H1 (cell line): ENCODE measurements at regions not wholly inside any gene's neighbourhood (a gene's known extent, or its start where the extent isn't known, plus 50 kb on each side); places are given as distances from the start of the nearest gene placed in this dataset.

Experiments
- CTCF ChIA-PET: fragments of 300-600 bp; sonication (Branson Sonifier 250); formaldehyde crosslinking; loops from one replicate; lab custom pipeline; 2021; ENCODE audit not compliant: partially characterized antibody; lab: Charles Lee
- POLR2A ChIA-PET: fragments of 300-600 bp; sonication (Branson Sonifier 250); formaldehyde crosslinking; loops from one replicate; lab custom pipeline; 2021; ENCODE audit warnings: inconsistent platforms; ENCODE audit not compliant: partially characterized antibody; lab: Charles Lee
- DNase-seq, 2 experiments: peaks; one replicate each; pipeline versions ENCODE4 v3.0.0 to v3.0.0-alpha.2; 2010 to 2022; ENCODE audit warnings: low spot score in 2 of 2, low read depth in 1 of 2, mixed read lengths in 1 of 2
- FAIRE-seq: peaks from 2 replicates; lab custom pipeline; 2011; peaks lifted over from hg19 to GRCh38; lab: Jason Lieb, UNC
- H2AFZ ChIP-seq: 2 replicates; pipeline ENCODE4 v1.8.1; 2012; ENCODE audit warnings: low read length, inconsistent platforms
- H2AK5ac ChIP-seq: 2 replicates; pipeline ENCODE4 v1.6.1; 2013; ENCODE audit warnings: low read depth, low read length
- H2BK120ac ChIP-seq: replicated peaks from 2 replicates; pipeline ENCODE3; 2013; ENCODE audit warnings: low read depth, low read length, inconsistent platforms
- H2BK12ac ChIP-seq: 2 replicates; pipeline ENCODE4 v1.6.1; 2013; ENCODE audit warnings: low read depth, low read length
- H2BK15ac ChIP-seq: 2 replicates; pipeline ENCODE4 v1.6.1; 2013; ENCODE audit warnings: low read length
- H2BK20ac ChIP-seq: 2 replicates; pipeline ENCODE4 v1.6.1; 2013; ENCODE audit warnings: low read length
- H2BK5ac ChIP-seq: 2 replicates; pipeline ENCODE4 v1.6.1; 2013; ENCODE audit warnings: low read depth, low read length
- H3K14ac ChIP-seq: 2 replicates; pipeline ENCODE4 v1.6.1; 2013; ENCODE audit warnings: inconsistent platforms; ENCODE audit not compliant: insufficient read length
- H3K18ac ChIP-seq: 2 replicates; pipeline ENCODE4 v1.6.1; 2013; ENCODE audit warnings: low read length; ENCODE audit errors: extremely low read depth
- H3K23ac ChIP-seq: 2 replicates; pipeline ENCODE4 v1.6.1; 2013; ENCODE audit warnings: inconsistent platforms; ENCODE audit not compliant: insufficient read length
- H3K23me2 ChIP-seq: 2 replicates; pipeline ENCODE4 v1.6.1; 2013; ENCODE audit warnings: low read depth, low read length
- H3K27ac ChIP-seq: 2 replicates; pipeline ENCODE4 v1.6.1; 2011; ENCODE audit warnings: low read depth, low read length, inconsistent platforms
- H3K27me3 ChIP-seq, 4 experiments: replicated peaks in 1 of 4; 1 replicate in 1 of 4; 2 replicates in 3 of 4; pipeline versions ENCODE4 v1.6.1 to v1.8.1; 2011 to 2013; ENCODE audit warnings: low read length in 3 of 4, mild to moderate bottlenecking in 3 of 4, inconsistent platforms in 2 of 4, mixed read lengths in 2 of 4, moderate library complexity in 1 of 4; ENCODE audit not compliant: control insufficient read depth in 3 of 4, insufficient read depth in 3 of 4; ENCODE audit errors: extremely low read depth in 1 of 4
- H3K36me3 ChIP-seq, 4 experiments: 2 replicates each; pipeline versions ENCODE4 v1.6.1 to v1.8.1; 2011 to 2013; ENCODE audit warnings: mild to moderate bottlenecking in 4 of 4, low read length in 3 of 4, moderate library complexity in 2 of 4, control low read depth in 1 of 4, inconsistent platforms in 1 of 4; ENCODE audit not compliant: insufficient read depth in 4 of 4, control insufficient read depth in 2 of 4
- H3K4ac ChIP-seq: replicated peaks from 2 replicates; pipeline ENCODE3; 2013; ENCODE audit warnings: low read length, low read depth, mixed read lengths, inconsistent platforms; ENCODE audit not compliant: insufficient read length
- H3K4me1 ChIP-seq, 4 experiments: replicated peaks in 1 of 4; 1 replicate in 1 of 4; 2 replicates in 3 of 4; pipeline versions ENCODE4 v1.6.1 to v1.8.1; 2011 to 2013; ENCODE audit warnings: low read length in 3 of 4, inconsistent platforms in 2 of 4, mixed read lengths in 1 of 4; ENCODE audit not compliant: insufficient read depth in 4 of 4, control insufficient read depth in 3 of 4
- H3K4me2 ChIP-seq, 2 experiments: 2 replicates each; pipeline versions ENCODE4 v1.6.1 to v1.8.1; 2011 to 2013; ENCODE audit warnings: low read depth in 2 of 2, low read length in 2 of 2, control low read depth in 1 of 2, inconsistent platforms in 1 of 2, mild to moderate bottlenecking in 1 of 2; ENCODE audit not compliant: insufficient read depth in 1 of 2
- H3K4me3 ChIP-seq, 4 experiments: fragments of 200-600, 300-600 bp in 1 of 4; sonication (generic), shearing (Covaris generic), sonication (Bioruptor Twin) in 1 of 4; 2 replicates each; pipeline versions ENCODE4 v1.5.1 to v1.8.1; 2011 to 2016; ENCODE audit warnings: low read length in 4 of 4, low read depth in 3 of 4, control low read depth in 2 of 4, inconsistent platforms in 2 of 4, mild to moderate bottlenecking in 2 of 4, mixed read lengths in 1 of 4, moderate library complexity in 1 of 4; ENCODE audit not compliant: insufficient read depth in 2 of 4; ENCODE audit errors: extremely low read depth in 1 of 4
- H3K56ac ChIP-seq: replicated peaks from 2 replicates; pipeline ENCODE3; 2013; ENCODE audit warnings: low read depth, mild to moderate bottlenecking, mixed read lengths, low read length, inconsistent platforms; ENCODE audit not compliant: insufficient read length
- H3K79me1 ChIP-seq: 2 replicates; pipeline ENCODE4 v1.6.1; 2013; ENCODE audit warnings: low read depth, low read length, control low read depth
- H3K79me2 ChIP-seq, 2 experiments: 2 replicates each; pipeline versions ENCODE4 v1.6.1 to v1.8.1; 2012 to 2013; ENCODE audit warnings: low read length in 2 of 2, mild to moderate bottlenecking in 2 of 2, inconsistent platforms in 1 of 2; ENCODE audit not compliant: insufficient read depth in 2 of 2, control insufficient read depth in 1 of 2
- H3K9ac ChIP-seq, 4 experiments: replicated peaks in 1 of 4; 1 replicate in 1 of 4; 2 replicates in 3 of 4; pipeline versions ENCODE4 v1.6.1 to v1.8.1; 2011 to 2013; ENCODE audit warnings: low read depth in 3 of 4, low read length in 3 of 4, control low read depth in 2 of 4, mild to moderate bottlenecking in 2 of 4, moderate library complexity in 2 of 4, inconsistent platforms in 1 of 4; ENCODE audit errors: extremely low read depth in 1 of 4
- H3K9me3 ChIP-seq, 2 experiments: 2 replicates each; pipeline versions ENCODE4 v1.6.1 to v1.8.1; 2012 to 2013; ENCODE audit warnings: mild to moderate bottlenecking in 2 of 2, moderate library complexity in 2 of 2, control low read depth in 1 of 2, inconsistent platforms in 1 of 2, low read depth in 1 of 2, low read length in 1 of 2, mixed read lengths in 1 of 2; ENCODE audit not compliant: insufficient read depth in 2 of 2
- H4K20me1 ChIP-seq, 2 experiments: replicated peaks in 1 of 2; 2 replicates each; pipeline versions ENCODE3 to v1.8.1; 2011 to 2013; ENCODE audit warnings: inconsistent platforms in 2 of 2, low read length in 2 of 2, mild to moderate bottlenecking in 1 of 2; ENCODE audit not compliant: insufficient read depth in 2 of 2, control insufficient read depth in 1 of 2
- H4K5ac ChIP-seq: 2 replicates; pipeline ENCODE4 v1.6.1; 2013; ENCODE audit warnings: low read length, low read depth, mixed read lengths, inconsistent platforms; ENCODE audit not compliant: insufficient read length
- H4K8ac ChIP-seq: 2 replicates; pipeline ENCODE4 v1.8.0; 2013; ENCODE audit warnings: mild to moderate bottlenecking, moderate library complexity, low read length, inconsistent platforms; ENCODE audit not compliant: insufficient read depth; ENCODE audit errors: extremely low read depth
- H4K91ac ChIP-seq: replicated peaks from 2 replicates; pipeline ENCODE3; 2013; ENCODE audit warnings: low read length, mixed read lengths, inconsistent platforms; ENCODE audit not compliant: insufficient read length
- KDM1A ChIP-seq: fragments of 200-600, 300-600 bp; sonication (generic); IDR thresholded peaks from 2 replicates; pipeline ENCODE4 v1.7.1; 2016; ENCODE audit warnings: mild to moderate bottlenecking, low read length, borderline replicate concordance
- KDM4A ChIP-seq: IDR thresholded peaks from one replicate; pipeline ENCODE4 v1.7.1; 2012; ENCODE audit warnings: low read depth, mild to moderate bottlenecking, moderate library complexity, low read length, inconsistent platforms; ENCODE audit not compliant: severe bottlenecking
- NANOG ChIP-seq: IDR thresholded peaks from 2 replicates; pipeline ENCODE4 v1.6.1; 2011; ENCODE audit warnings: low read length, low read depth, mild to moderate bottlenecking, inconsistent platforms; ENCODE audit not compliant: insufficient read depth, poor library complexity, severe bottlenecking
- POLR2AphosphoS5 ChIP-seq: IDR thresholded peaks from 2 replicates; pipeline ENCODE4 v1.6.1; 2011; ENCODE audit warnings: low read depth, low read length
- SIRT6 ChIP-seq: IDR thresholded peaks from one replicate; pipeline ENCODE4 v1.7.1; 2012; ENCODE audit warnings: low read length, inconsistent platforms
- SP2 ChIP-seq: IDR thresholded peaks from 2 replicates; pipeline ENCODE4 v1.6.1; 2012; ENCODE audit warnings: mild to moderate bottlenecking, low read length, inconsistent platforms
- WGBS, 2 experiments: shearing (Covaris generic) in 1 of 2; methylation state at CpG; one replicate each; pipeline versions ENCODE4 v1.1.6 to v1.1.7; 2013 to 2015; ENCODE audit warnings: low lambda C conversion rate in 2 of 2, mixed read lengths in 2 of 2, inconsistent platforms in 1 of 2, low coverage in 1 of 2, missing lambda C conversion rate in 1 of 2; ENCODE audit not compliant: insufficient replicate concordance in 2 of 2, insufficient coverage in 1 of 2, insufficient read length in 1 of 2; ENCODE audit errors: extremely low coverage in 1 of 2, missing lambda C conversion rate in 1 of 2; 5-methylcytosine and 5-hydroxymethylcytosine counted together
- TF ChIP-seq, protein P1 (sequence below): IDR thresholded peaks from 2 replicates; pipeline ENCODE4 v1.6.1; 2012; ENCODE audit warnings: inconsistent platforms
- TF ChIP-seq, protein P2 (sequence below): IDR thresholded peaks from 2 replicates; pipeline ENCODE4 v1.6.1; 2012; ENCODE audit warnings: inconsistent platforms

DNA sequence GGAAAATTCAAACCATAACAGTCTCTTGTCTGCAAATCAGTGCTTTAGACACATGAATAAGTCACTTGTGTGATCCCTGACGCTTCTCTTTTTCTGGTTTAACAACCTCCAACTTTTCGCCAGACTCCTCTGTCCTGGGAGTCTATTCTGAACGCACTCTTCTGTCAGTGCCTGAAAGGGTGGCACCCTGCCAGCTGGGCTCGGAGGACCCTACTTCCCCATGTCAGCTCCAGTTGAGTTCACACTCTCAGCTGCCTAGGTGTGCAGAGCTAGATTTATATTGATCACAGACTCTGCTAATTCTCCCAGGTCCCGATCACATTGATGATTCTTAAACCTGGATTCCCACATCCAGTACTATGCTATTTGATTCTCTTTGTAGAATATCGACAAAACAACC lies 649.1 kb downstream of the BNC2 start:
- POLR2A ChIA-PET, result interaction anchor here (0.7 to 0.8 kb wide), 2 partner anchors 19 to 477 kb away, joined by 3 read pairs; no protein-coding TSS in a partner anchor
- Histone ChIP-seq H2BK120ac (no peak overlapping the region), H4K5ac (no peak overlapping the region), H2BK5ac (no peak overlapping the region), H3K79me1 (no peaks in the 10 kb centered on the region), H3K4me1 (peaks cover 0 to 13% (median 3%) of the 10 kb centered on the region in 4 experiments; a peak in 5 of 7 replicates), H3K23ac (no peak overlapping the region), H3K56ac (no peak overlapping the region), H4K20me1 (no peaks in the 10 kb centered on the region), H2AK5ac (no peak overlapping the region), H3K36me3 (no peaks in the 10 kb centered on the region), H3K4me2 (no peak overlapping the region), H2BK12ac (no peak overlapping the region), H2AFZ (peak overlapping the region; percentile 41; the same call in 1 of the 2 replicates), H3K23me2 (no peaks in the 10 kb centered on the region), H3K4ac (no peak overlapping the region), H3K9ac (no peak overlapping the region), H3K14ac (no peak overlapping the region), H3K27ac (no peak overlapping the region), H4K91ac (peak overlapping the region; percentile 60), H2BK20ac (no peak overlapping the region), H4K8ac (no peak overlapping the region), H3K79me2 (no peaks in the 10 kb centered on the region), H2BK15ac (no peak overlapping the region), H3K18ac (no peak overlapping the region), H3K9me3 (no peaks in the 10 kb centered on the region), H3K4me3 (no peak overlapping the region), H3K27me3 (no peaks in the 10 kb centered on the region)
- FAIRE-seq (no peak), DNase-seq (no peak)
- CTCF ChIA-PET, result interaction anchor here (0.5 to 0.9 kb wide), 3 partner anchors 46 to 712 kb away, joined by 3 to 4 read pairs (median 3); no protein-coding TSS in a partner anchor
- WGBS, 2 experiments, result 78% methylated on average over 6 of the region's 6 CpGs; no CpG with 5 or more reads in 1 of the 2 experiments
- no peak for TF ChIP-seq KDM4A
- no peak for TF ChIP-seq KDM1A
- TF ChIP-seq, protein P1, sequence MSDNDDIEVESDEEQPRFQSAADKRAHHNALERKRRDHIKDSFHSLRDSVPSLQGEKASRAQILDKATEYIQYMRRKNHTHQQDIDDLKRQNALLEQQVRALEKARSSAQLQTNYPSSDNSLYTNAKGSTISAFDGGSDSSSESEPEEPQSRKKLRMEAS, result no peak
- no peak for TF ChIP-seq SIRT6
- no peak for TF ChIP-seq POLR2AphosphoS5
- TF ChIP-seq, protein P2, sequence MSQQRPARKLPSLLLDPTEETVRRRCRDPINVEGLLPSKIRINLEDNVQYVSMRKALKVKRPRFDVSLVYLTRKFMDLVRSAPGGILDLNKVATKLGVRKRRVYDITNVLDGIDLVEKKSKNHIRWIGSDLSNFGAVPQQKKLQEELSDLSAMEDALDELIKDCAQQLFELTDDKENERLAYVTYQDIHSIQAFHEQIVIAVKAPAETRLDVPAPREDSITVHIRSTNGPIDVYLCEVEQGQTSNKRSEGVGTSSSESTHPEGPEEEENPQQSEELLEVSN, result no peak
- no peak for TF ChIP-seq SP2
- TF ChIP-seq NANOG, result no peak
